PFSK-1 (cell line): ENCODE measurements at regions not wholly inside any gene's neighbourhood (a gene's known extent, or its start where the extent isn't known, plus 50 kb on each side); places are given as distances from the start of the nearest gene placed in this dataset.

Source experiments
- FOXP2 ChIP-seq: optimal IDR thresholded peaks from 2 replicates; pipeline ENCODE3; 2011; ENCODE audit warnings: borderline replicate concordance, control low read depth, inconsistent platforms; ENCODE audit not compliant: insufficient read depth; ENCODE audit errors: extremely low read length, extremely low read depth
- POLR2AphosphoS5 ChIP-seq: IDR thresholded peaks from 2 replicates; pipeline ENCODE4 v1.6.1; 2012; ENCODE audit warnings: low read depth, mild to moderate bottlenecking, control low read depth, low read length, moderate library complexity
- REST ChIP-seq, 2 experiments: IDR thresholded peaks; 2 replicates each; pipeline versions ENCODE4 v1.6.1 to v1.8.0; 2011 to 2012; ENCODE audit warnings: low read depth in 2 of 2, low read length in 2 of 2, control low read depth in 1 of 2, inconsistent platforms in 1 of 2, mild to moderate bottlenecking in 1 of 2, moderate library complexity in 1 of 2; ENCODE audit not compliant: insufficient read depth in 1 of 2
- SIN3A ChIP-seq: IDR thresholded peaks from 2 replicates; pipeline ENCODE4 v1.6.1; 2012; ENCODE audit warnings: mild to moderate bottlenecking, low read length, moderate library complexity, borderline replicate concordance; ENCODE audit not compliant: insufficient read depth
- TAF1 ChIP-seq: IDR thresholded peaks from 2 replicates; pipeline ENCODE4 v1.6.1; 2012; ENCODE audit warnings: low read length, control low read depth, borderline replicate concordance; ENCODE audit not compliant: insufficient read depth

- TF ChIP-seq REST (IDR thresholded peaks at IDR 0.05; ENCODE audit: insufficient read depth in 1 of 2, low read depth in 2 of 2, low read length in 2 of 2) (no peak), TAF1 (no peak), SIN3A (no peak), POLR2AphosphoS5 (no peak), FOXP2 (no peak)
Observed at GRCh38 chr4:151568966-151569365, 160.0 kb downstream of the FHIP1A start.

GRCh38 chr4:151569650-151570049 lies 160.7 kb downstream of the FHIP1A start:
- TF ChIP-seq SIN3A (no peak), FOXP2 (no peak)

DNA sequence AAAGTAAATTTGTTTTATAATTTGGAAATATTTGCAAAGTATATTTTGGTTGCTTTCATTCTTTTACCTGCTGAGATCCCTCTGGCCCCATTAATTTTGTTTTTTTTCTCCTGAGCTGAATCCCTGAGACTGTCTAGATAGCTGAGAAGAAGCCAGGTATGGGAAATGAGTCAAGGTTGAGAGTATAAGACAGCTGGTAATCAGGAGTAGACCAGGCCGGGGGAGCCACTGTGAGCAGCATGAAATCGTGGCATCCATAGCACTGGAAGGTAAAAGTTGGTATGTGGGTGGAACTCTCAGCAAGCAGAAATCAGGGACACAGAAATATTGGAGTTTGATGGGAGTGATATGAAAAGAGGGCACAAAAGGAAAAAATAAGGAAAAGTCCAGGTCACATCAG lies 164.5 kb downstream of the FHIP1A start:
- TF ChIP-seq POLR2AphosphoS5 (no peak), TAF1 (no peak), REST (IDR thresholded peaks at IDR 0.05; ENCODE audit: insufficient read depth in 1 of 2, low read depth in 2 of 2, low read length in 2 of 2) (no peak), FOXP2 (no peak), SIN3A (no peak)

- TF ChIP-seq FOXP2 (no peak), SIN3A (no peak), TAF1 (no peak), POLR2AphosphoS5 (no peak), REST (IDR thresholded peaks at IDR 0.05; ENCODE audit: insufficient read depth in 1 of 2, low read depth in 2 of 2, low read length in 2 of 2) (no peak)
Observed at GRCh38 chr4:151573945-151574344, 165.0 kb downstream of the FHIP1A start.

GRCh38 chr4:151574968-151575367 lies 166.0 kb downstream of the FHIP1A start:
- TF ChIP-seq SIN3A: no peak
- TF ChIP-seq FOXP2: no peak

DNA sequence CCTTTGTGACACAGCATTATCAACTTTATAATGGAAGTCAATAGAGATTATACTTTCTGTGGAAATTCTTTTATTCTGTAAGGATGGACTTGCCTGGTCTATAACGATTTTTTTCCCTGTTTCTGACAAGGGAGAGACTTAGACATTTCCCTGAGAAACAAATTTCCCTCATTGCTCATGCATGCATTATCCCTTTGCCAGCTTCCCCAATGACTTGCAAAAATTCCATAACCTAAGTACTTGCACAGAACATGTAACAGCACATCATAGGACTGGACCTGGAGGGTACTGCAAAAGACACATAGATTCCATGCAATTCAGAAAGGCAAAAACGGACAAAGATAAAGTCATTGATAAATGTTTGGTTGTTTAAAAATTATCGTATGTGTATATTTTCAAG lies 166.7 kb downstream of the FHIP1A start:
- no peak for TF ChIP-seq SIN3A
- TF ChIP-seq TAF1: no peak
- TF ChIP-seq REST (IDR thresholded peaks at IDR 0.05; ENCODE audit: insufficient read depth in 1 of 2, low read depth in 2 of 2, low read length in 2 of 2): no peak
- TF ChIP-seq FOXP2: no peak
